Esophagus (tissue), 2 donors: ENCODE measurements at regions not wholly inside any gene's neighbourhood (a gene's known extent, or its start where the extent isn't known, plus 50 kb on each side); places are given as distances from the start of the nearest gene placed in this dataset.
"Not testable (repeated sequence)": the region's sequence is repeated elsewhere in the genome, so short reads cannot be mapped to it uniquely, and the experiment has no call there.

Experiments
- H3K27ac ChIP-seq, 2 donors: one replicate each; pipeline ENCODE4 v1.5.1; 2013; ENCODE audit warnings: low read depth in 2 of 2, mild to moderate bottlenecking in 2 of 2, inconsistent platforms in 1 of 2, low read length in 1 of 2, moderate library complexity in 1 of 2
- H3K27me3 ChIP-seq, 2 donors: one replicate each; pipeline ENCODE4 v1.6.1; 2013; ENCODE audit warnings: low read length in 2 of 2, control low read depth in 1 of 2, mild to moderate bottlenecking in 1 of 2; ENCODE audit not compliant: insufficient read depth in 2 of 2, control insufficient read depth in 1 of 2
- H3K36me3 ChIP-seq, 2 donors: one replicate each; pipeline ENCODE4 v1.6.1; 2013; ENCODE audit warnings: low read length in 1 of 2; ENCODE audit not compliant: control insufficient read depth in 2 of 2, insufficient read depth in 2 of 2
- H3K4me1 ChIP-seq, 2 donors: one replicate each; pipeline ENCODE4 v1.6.1; 2013; ENCODE audit warnings: low read length in 1 of 2; ENCODE audit not compliant: control insufficient read depth in 2 of 2, insufficient read depth in 2 of 2
- H3K4me3 ChIP-seq, 2 donors: one replicate each; pipeline ENCODE4 v1.5.1; 2013; ENCODE audit warnings: low read length in 2 of 2, mild to moderate bottlenecking in 2 of 2, low read depth in 1 of 2, moderate library complexity in 1 of 2
- H3K9me3 ChIP-seq, 2 donors: one replicate each; pipeline ENCODE4 v1.6.1; 2013; ENCODE audit warnings: mild to moderate bottlenecking in 2 of 2, low read depth in 1 of 2, low read length in 1 of 2, moderate library complexity in 1 of 2; ENCODE audit not compliant: control insufficient read depth in 2 of 2, insufficient read depth in 1 of 2
- WGBS, 2 donors: extraction: QIAGEN DNeasy Blood & Tissue Kit; methylation state at CpG; one replicate each; pipeline ENCODE4 v1.1.7; 2013; 5-methylcytosine and 5-hydroxymethylcytosine counted together
- donor health status: healthy with polysubstance abuse.
- donor health status: Bipolar disorder and iron deficiency.

GRCh38 chr3:8020047-8020841 is 481.4 kb upstream of the LMCD1 start:
- Histone ChIP-seq H3K9me3 (peaks cover 3 to 5% of the 10 kb centered on the region in 2 donors), H3K27ac (no peak overlapping the region), H3K27me3 (no peaks in the 10 kb centered on the region), H3K36me3 (no peaks in the 10 kb centered on the region), H3K4me1 (no peaks in the 10 kb centered on the region), H3K4me3 (no peak overlapping the region)
- 59 to 61% methylated on average over 7 of the region's 7 CpGs for WGBS, 2 donors

GRCh38 chr3:8027954-8028353 is 473.7 kb upstream of the LMCD1 start:
- no peak overlapping the region for H3K4me3 ChIP-seq
- no peak overlapping the region for H3K27ac ChIP-seq
- H3K9me3 ChIP-seq: no peaks in the 10 kb centered on the region
- no peaks in the 10 kb centered on the region for H3K36me3 ChIP-seq
- no peaks in the 10 kb centered on the region for H3K27me3 ChIP-seq
- 59 to 71% methylated on average over 1 of the region's 1 CpG for WGBS, 2 donors
- no peaks in the 10 kb centered on the region for H3K4me1 ChIP-seq

GRCh38 chr3:8050283-8050682 is 451.3 kb upstream of the LMCD1 start:
- Histone ChIP-seq H3K27me3 (no peaks in the 10 kb centered on the region), H3K9me3 (no peaks in the 10 kb centered on the region), H3K36me3 (no peaks in the 10 kb centered on the region), H3K4me3 (no peak overlapping the region), H3K27ac (no peak overlapping the region), H3K4me1 (no peaks in the 10 kb centered on the region)
- WGBS, 2 donors: 48 to 80% methylated on average over 2 of the region's 2 CpGs

GRCh38 chr3:8052659-8053058 is 449.0 kb upstream of the LMCD1 start:
- Histone ChIP-seq H3K4me3 (no peak overlapping the region), H3K36me3 (no peaks in the 10 kb centered on the region), H3K4me1 (no peaks in the 10 kb centered on the region), H3K9me3 (no peaks in the 10 kb centered on the region), H3K27ac (no peak overlapping the region), H3K27me3 (no peaks in the 10 kb centered on the region)
- 62 to 69% methylated on average over 7 of the region's 7 CpGs for WGBS, 2 donors

- not testable (repeated sequence) for H3K27me3 ChIP-seq, H3K36me3 ChIP-seq, H3K27ac ChIP-seq, H3K4me1 ChIP-seq, H3K4me3 ChIP-seq, H3K9me3 ChIP-seq
- WGBS, 2 donors: 88 to 89% methylated on average over 9 of the region's 9 CpGs
Measured at GRCh38 chr3:8068135-8068534, 433.5 kb upstream of the LMCD1 start.

- Histone ChIP-seq H3K36me3 (no peaks in the 10 kb centered on the region), H3K4me1 (no peaks in the 10 kb centered on the region), H3K27me3 (no peaks in the 10 kb centered on the region), H3K4me3 (no peak overlapping the region), H3K9me3 (peaks cover 0 to 3% of the 10 kb centered on the region in 2 donors), H3K27ac (no peak overlapping the region)
- 39 to 52% methylated on average over 1 of the region's 1 CpG for WGBS, 2 donors
Measured at GRCh38 chr3:8069471-8069870, 432.2 kb upstream of the LMCD1 start.

GRCh38 chr3:8070011-8070410 is 431.6 kb upstream of the LMCD1 start:
- Histone ChIP-seq H3K4me1 (no peaks in the 10 kb centered on the region), H3K27ac (no peak overlapping the region), H3K4me3 (no peak overlapping the region), H3K9me3 (peaks cover 0 to 3% of the 10 kb centered on the region in 2 donors), H3K27me3 (no peaks in the 10 kb centered on the region), H3K36me3 (no peaks in the 10 kb centered on the region)

- not testable (repeated sequence) for H3K27me3 ChIP-seq, H3K36me3 ChIP-seq, H3K4me3 ChIP-seq, H3K4me1 ChIP-seq, H3K9me3 ChIP-seq, H3K27ac ChIP-seq
- WGBS, 2 donors: 93 to 95% methylated on average over 3 of the region's 3 CpGs
Measured at GRCh38 chr3:8074740-8075139, 426.9 kb upstream of the LMCD1 start.

- no peaks in the 10 kb centered on the region for H3K36me3 ChIP-seq
- no peaks in the 10 kb centered on the region for H3K4me1 ChIP-seq
- H3K27me3 ChIP-seq: no peaks in the 10 kb centered on the region
- no peak overlapping the region for H3K27ac ChIP-seq
- 85 to 89% methylated on average over 1 of the region's 1 CpG for WGBS, 2 donors
- H3K4me3 ChIP-seq: no peak overlapping the region
- H3K9me3 ChIP-seq: no peaks in the 10 kb centered on the region
Measured at GRCh38 chr3:8077126-8077525, 424.5 kb upstream of the LMCD1 start.

- no peaks in the 10 kb centered on the region for H3K9me3 ChIP-seq
- no peaks in the 10 kb centered on the region for H3K36me3 ChIP-seq
- H3K27me3 ChIP-seq: no peaks in the 10 kb centered on the region
- no peak overlapping the region for H3K4me3 ChIP-seq
- H3K4me1 ChIP-seq: no peaks in the 10 kb centered on the region
- H3K27ac ChIP-seq: no peak overlapping the region
Measured at GRCh38 chr3:8080464-8080863, 421.2 kb upstream of the LMCD1 start.
